ENCODE measurements at regions not wholly inside any gene's neighbourhood (a gene's known extent, or its start where the extent isn't known, plus 50 kb on each side); places are given as distances from the start of the nearest gene placed in this dataset.

DNA sequence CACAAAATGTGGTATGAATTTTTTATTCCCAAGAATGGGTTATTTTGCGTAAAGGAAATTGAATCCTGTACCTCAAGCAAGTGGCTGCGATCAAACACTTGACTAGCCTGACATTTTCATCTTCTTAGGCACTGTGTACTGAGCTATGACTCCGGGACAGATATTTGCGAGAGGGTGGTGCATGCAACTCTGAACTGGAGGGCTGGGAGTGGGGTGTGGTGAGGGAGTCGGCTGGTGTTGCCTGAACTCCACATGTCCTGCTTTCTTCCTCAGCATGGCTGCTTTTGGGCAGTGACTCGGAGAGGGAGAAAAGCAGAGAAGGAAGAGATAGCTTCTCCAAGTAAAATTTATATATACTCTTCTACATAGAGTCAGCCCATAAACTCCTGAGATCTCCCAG lies 68.5 kb upstream of the GATB start:
- Histone ChIP-seq H3K27me3 (ENCODE audit: control insufficient read depth in 2 of 2, insufficient read depth in 2 of 2, low read length in 2 of 2) (peaks cover 0 to 12% of the 10 kb centered on the region in 2 donors), H3K9me3 (replicated peaks in 1 of 2; ENCODE audit: control insufficient read depth in 1 of 2, insufficient read depth in 1 of 2, low read length in 2 of 2) (no peaks in the 10 kb centered on the region), H3K4me1 (ENCODE audit: control insufficient read depth in 1 of 2, insufficient read depth in 2 of 2, low read length in 2 of 2) (no peaks in the 10 kb centered on the region), H3K4me3 (replicated peaks in 1 of 3; ENCODE audit: low read depth in 2 of 3, low read length in 3 of 3) (no peak overlapping the region), H3K36me3 (replicated peaks in 1 of 2; ENCODE audit: control insufficient read depth in 1 of 2, insufficient read depth in 2 of 2, low read length in 2 of 2) (no peaks in the 10 kb centered on the region), H3K9ac (ENCODE audit: insufficient read depth, low read length, poor library complexity, severe bottlenecking) (no peak overlapping the region), H2AFZ (ENCODE audit: insufficient read depth, low read depth, low read length, poor library complexity, severe bottlenecking) (no peak overlapping the region), H3K4me2 (replicated peaks; ENCODE audit: extremely low read depth, low read length, poor library complexity, severe bottlenecking) (no peak overlapping the region), H4K20me1 (ENCODE audit: insufficient read depth, low read length) (no peaks in the 10 kb centered on the region), H3K79me2 (ENCODE audit: insufficient read depth, low read length) (no peaks in the 10 kb centered on the region), H3K27ac (ENCODE audit: low read depth in 1 of 2, low read length in 2 of 2) (no peak overlapping the region)
- intact Hi-C loops (cut with micrococcal nuclease), result no loop called here
- H3K27ac Mint-ChIP-seq, result no peak overlapping the region
- no peak for DNase-seq
- TF ChIP-seq, protein P1, sequence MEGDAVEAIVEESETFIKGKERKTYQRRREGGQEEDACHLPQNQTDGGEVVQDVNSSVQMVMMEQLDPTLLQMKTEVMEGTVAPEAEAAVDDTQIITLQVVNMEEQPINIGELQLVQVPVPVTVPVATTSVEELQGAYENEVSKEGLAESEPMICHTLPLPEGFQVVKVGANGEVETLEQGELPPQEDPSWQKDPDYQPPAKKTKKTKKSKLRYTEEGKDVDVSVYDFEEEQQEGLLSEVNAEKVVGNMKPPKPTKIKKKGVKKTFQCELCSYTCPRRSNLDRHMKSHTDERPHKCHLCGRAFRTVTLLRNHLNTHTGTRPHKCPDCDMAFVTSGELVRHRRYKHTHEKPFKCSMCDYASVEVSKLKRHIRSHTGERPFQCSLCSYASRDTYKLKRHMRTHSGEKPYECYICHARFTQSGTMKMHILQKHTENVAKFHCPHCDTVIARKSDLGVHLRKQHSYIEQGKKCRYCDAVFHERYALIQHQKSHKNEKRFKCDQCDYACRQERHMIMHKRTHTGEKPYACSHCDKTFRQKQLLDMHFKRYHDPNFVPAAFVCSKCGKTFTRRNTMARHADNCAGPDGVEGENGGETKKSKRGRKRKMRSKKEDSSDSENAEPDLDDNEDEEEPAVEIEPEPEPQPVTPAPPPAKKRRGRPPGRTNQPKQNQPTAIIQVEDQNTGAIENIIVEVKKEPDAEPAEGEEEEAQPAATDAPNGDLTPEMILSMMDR (IDR thresholded peaks at IDR 0.05), result no peak
- peaks cover 5 to 21% (median 10%) of the 10 kb centered on the region in 3 donors for H3K27me3 Mint-ChIP-seq (ENCODE audit: low read depth in 3 of 3)
- WGBS (ENCODE audit: insufficient coverage), result 100% methylated on average over 2 of the region's 6 CpGs
- no peaks in the 10 kb centered on the region for H3K4me1 Mint-ChIP-seq
- H3K36me3 Mint-ChIP-seq, result no peaks in the 10 kb centered on the region
- no peak overlapping the region for H3K4me3 Mint-ChIP-seq
- H3K9me3 Mint-ChIP-seq, result peaks cover 0 to 5% (median 0%) of the 10 kb centered on the region in 7 donors

DNA sequence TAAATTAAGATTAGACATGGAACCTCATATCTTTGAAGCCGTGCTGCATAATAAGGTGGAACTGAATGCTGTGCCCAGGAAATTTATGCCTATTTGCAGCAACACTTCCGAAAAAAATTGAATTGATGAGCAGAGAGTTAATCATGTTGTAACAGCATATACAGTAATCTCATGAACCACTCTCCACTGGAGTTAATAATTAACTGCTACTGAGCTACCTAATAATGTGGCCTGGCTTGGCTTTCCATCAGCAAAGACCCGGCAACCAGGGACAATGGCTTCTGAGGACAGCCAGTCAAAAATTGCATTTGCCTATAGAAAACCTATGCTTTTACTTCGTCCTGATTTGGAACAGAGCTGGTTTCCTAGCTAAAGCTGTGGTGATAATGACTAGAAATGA lies 63.8 kb upstream of the GATB start:
- no peak overlapping the region for H2AFZ ChIP-seq (ENCODE audit: insufficient read depth, low read depth, low read length, poor library complexity, severe bottlenecking)
- Mint-ChIP-seq H3K36me3 (no peaks in the 10 kb centered on the region), H3K9me3 (peaks cover 0 to 2% (median 0%) of the 10 kb centered on the region in 7 donors), H3K27me3 (ENCODE audit: low read depth in 3 of 3) (peaks cover 3 to 14% (median 8%) of the 10 kb centered on the region in 3 donors), H3K4me3 (no peak overlapping the region), H3K27ac (no peak overlapping the region), H3K4me1 (no peaks in the 10 kb centered on the region)
- TF ChIP-seq, protein P1 (IDR thresholded peaks at IDR 0.05), result no peak
- intact Hi-C loops (cut with micrococcal nuclease), result no loop called here
- H3K36me3 ChIP-seq (replicated peaks in 1 of 2; ENCODE audit: control insufficient read depth in 1 of 2, insufficient read depth in 2 of 2, low read length in 2 of 2), result no peaks in the 10 kb centered on the region
- no peak for DNase-seq
- H3K27ac ChIP-seq (ENCODE audit: low read depth in 1 of 2, low read length in 2 of 2), result no peak overlapping the region
- no peaks in the 10 kb centered on the region for H3K4me1 ChIP-seq (ENCODE audit: control insufficient read depth in 1 of 2, insufficient read depth in 2 of 2, low read length in 2 of 2)
- H3K4me2 ChIP-seq (replicated peaks; ENCODE audit: extremely low read depth, low read length, poor library complexity, severe bottlenecking), result no peak overlapping the region
- H3K9ac ChIP-seq (ENCODE audit: insufficient read depth, low read length, poor library complexity, severe bottlenecking), result no peak overlapping the region
- H3K4me3 ChIP-seq (replicated peaks in 1 of 3; ENCODE audit: low read depth in 2 of 3, low read length in 3 of 3), result no peak overlapping the region
- no peaks in the 10 kb centered on the region for H3K9me3 ChIP-seq (replicated peaks in 1 of 2; ENCODE audit: control insufficient read depth in 1 of 2, insufficient read depth in 1 of 2, low read length in 2 of 2)
- H4K20me1 ChIP-seq (ENCODE audit: insufficient read depth, low read length), result no peaks in the 10 kb centered on the region
- peaks cover 3 to 13% of the 10 kb centered on the region in 2 donors for H3K27me3 ChIP-seq (ENCODE audit: control insufficient read depth in 2 of 2, insufficient read depth in 2 of 2, low read length in 2 of 2)
- H3K79me2 ChIP-seq (ENCODE audit: insufficient read depth, low read length), result no peaks in the 10 kb centered on the region
- WGBS (ENCODE audit: insufficient coverage), result 100% methylated on average over 2 of the region's 4 CpGs

Measured in CD14-positive monocyte (primary cell).